ENCODE measurements at regions not wholly inside any gene's neighbourhood (a gene's known extent, or its start where the extent isn't known, plus 50 kb on each side); places are given as distances from the start of the nearest gene placed in this dataset.

DNA sequence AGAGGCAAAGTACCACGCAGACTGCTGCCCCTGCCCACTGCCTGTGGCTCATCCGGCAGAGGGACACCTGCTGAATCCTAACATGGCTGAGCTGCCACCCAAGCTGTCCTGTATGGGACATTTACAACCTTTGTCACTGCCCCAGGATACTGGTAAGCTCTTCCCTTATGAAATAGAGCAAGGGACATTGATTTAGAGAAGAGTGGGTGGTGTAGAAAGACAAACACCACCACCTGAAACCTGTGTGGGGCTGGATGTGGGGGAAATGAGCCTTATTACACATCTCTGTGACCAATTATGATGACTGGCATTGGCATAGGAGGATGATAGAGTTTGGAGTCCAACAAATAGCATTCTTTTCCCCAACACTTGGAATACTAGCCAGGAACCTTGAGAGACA lies 81.2 kb upstream of the GZMB start:
- no peak for TF ChIP-seq CTCF (IDR thresholded peaks at IDR 0.05; ENCODE audit: insufficient read depth, low read length)
- no peak overlapping the region for H3K4me3 ChIP-seq (ENCODE audit: low read depth, low read length)
- DNase-seq (ENCODE audit: low read depth) = no peak

- H3K4me3 ChIP-seq (ENCODE audit: low read depth, low read length) = no peak overlapping the region
- DNase-seq (ENCODE audit: low read depth) = no peak
- no peak for TF ChIP-seq CTCF (IDR thresholded peaks at IDR 0.05; ENCODE audit: insufficient read depth, low read length)
Observed at GRCh38 chr14:24713404-24713803, 79.4 kb upstream of the GZMB start.

DNA sequence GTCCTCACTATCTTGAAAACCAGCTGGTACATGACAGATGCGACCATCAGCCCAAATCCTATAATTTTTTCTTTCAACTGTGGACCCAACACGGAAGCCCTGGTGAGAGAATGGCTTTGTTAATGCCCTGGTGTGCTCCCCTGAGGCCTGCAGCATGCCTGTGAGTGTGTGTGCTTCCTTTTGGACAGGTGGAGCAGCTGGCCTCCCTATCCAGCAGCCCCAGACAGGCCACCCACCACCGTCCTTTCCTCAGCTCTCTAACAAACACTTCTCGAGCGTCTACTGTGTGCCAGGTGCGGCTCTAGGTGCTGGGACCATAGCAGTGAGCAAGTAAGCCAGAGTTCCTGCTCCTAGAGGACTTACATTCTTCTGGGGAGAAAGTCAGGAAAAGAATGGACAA lies 78.9 kb upstream of the GZMB start:
- DNase-seq (ENCODE audit: low read depth) = no peak
- no peak overlapping the region for H3K4me3 ChIP-seq (ENCODE audit: low read depth, low read length)
- no peak for TF ChIP-seq CTCF (IDR thresholded peaks at IDR 0.05; ENCODE audit: insufficient read depth, low read length)

- no peak overlapping the region for H3K4me3 ChIP-seq (ENCODE audit: low read depth, low read length)
- DNase-seq (ENCODE audit: low read depth) = no peak
- no peak for TF ChIP-seq CTCF (IDR thresholded peaks at IDR 0.05; ENCODE audit: insufficient read depth, low read length)
Observed at GRCh38 chr14:24712374-24712773, 78.4 kb upstream of the GZMB start.

DNA sequence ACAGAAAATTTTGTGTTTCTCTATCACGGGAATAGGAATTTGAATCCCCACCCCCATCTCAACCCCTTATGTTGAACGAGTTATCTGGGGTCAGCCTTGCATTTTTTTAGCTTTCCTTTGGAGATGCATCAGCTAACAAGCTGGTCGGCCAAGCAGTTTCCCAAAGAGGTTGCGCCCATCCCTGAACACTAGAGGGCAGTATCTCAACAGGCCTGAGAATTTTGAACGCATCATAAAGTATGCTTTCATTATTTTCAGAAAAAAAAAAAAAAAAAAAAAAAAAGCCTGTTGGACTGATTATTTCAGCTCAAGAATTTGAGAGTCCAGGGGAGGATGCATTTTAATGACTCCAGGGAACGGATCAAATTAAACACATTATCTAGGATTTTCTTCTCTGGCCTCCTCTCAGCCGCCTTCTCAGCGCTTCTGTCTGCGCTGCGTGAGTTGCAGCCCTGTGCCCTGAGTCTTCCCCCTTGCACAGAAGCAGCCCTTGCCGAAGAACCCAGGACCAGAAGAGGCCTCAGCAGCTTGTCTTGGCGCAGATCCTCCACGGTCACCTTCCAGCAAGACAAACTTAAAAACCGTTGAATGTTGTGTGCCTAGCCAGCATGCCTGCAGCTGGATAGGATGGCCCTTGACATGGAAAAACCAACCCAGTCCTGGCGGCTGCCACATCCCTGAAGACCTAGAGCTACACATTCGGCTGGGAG lies 76.6 kb upstream of the GZMB start:
- H3K4me3 ChIP-seq (ENCODE audit: low read depth, low read length) = peak overlapping the region; percentile 2
- DNase-seq (ENCODE audit: low read depth) = peak; percentile 67
- peak; percentile 96 for TF ChIP-seq CTCF (IDR thresholded peaks at IDR 0.05; ENCODE audit: insufficient read depth, low read length)

GRCh38 chr14:24708684-24709083 lies 74.7 kb upstream of the GZMB start:
- DNase-seq (ENCODE audit: low read depth) = no peak
- H3K4me3 ChIP-seq (ENCODE audit: low read depth, low read length) = no peak overlapping the region
- TF ChIP-seq CTCF (IDR thresholded peaks at IDR 0.05; ENCODE audit: insufficient read depth, low read length) = no peak

GRCh38 chr14:24706351-24706750 lies 72.4 kb upstream of the GZMB start:
- no peak for DNase-seq (ENCODE audit: low read depth)
- H3K4me3 ChIP-seq (ENCODE audit: low read depth, low read length) = no peak overlapping the region
- no peak for TF ChIP-seq CTCF (IDR thresholded peaks at IDR 0.05; ENCODE audit: insufficient read depth, low read length)

All from fibroblast of the aortic adventitia (primary cell).